NCI-H82 treated with DMSO at 0.1 percent for 48 hours (cell line): ENCODE measurements at regions not wholly inside any gene's neighbourhood (a gene's known extent, or its start where the extent isn't known, plus 50 kb on each side); places are given as distances from the start of the nearest gene placed in this dataset.
A peak's percentile ranks its signal among the peaks of the same experiment; 100 is the strongest.

ENCODE experiments used
- DNase-seq: peaks from one replicate; lab custom pipeline; 2025; ENCODE audit not compliant: unreplicated experiment; lab: John Stamatoyannopoulos, UW

- DNase-seq, result no peak
Observed at GRCh38 chr18:38010971-38011857, 445.6 kb upstream of the CELF4 start.

GRCh38 chr18:38010037-38010436 is 444.4 kb upstream of the CELF4 start:
- no peak for DNase-seq

- no peak for DNase-seq
Observed at GRCh38 chr18:38009320-38009719, 443.7 kb upstream of the CELF4 start.

GRCh38 chr18:38007676-38008330 is 442.2 kb upstream of the CELF4 start:
- DNase-seq, result no peak

GRCh38 chr18:38007026-38007425 is 441.4 kb upstream of the CELF4 start:
- DNase-seq, result no peak

DNA sequence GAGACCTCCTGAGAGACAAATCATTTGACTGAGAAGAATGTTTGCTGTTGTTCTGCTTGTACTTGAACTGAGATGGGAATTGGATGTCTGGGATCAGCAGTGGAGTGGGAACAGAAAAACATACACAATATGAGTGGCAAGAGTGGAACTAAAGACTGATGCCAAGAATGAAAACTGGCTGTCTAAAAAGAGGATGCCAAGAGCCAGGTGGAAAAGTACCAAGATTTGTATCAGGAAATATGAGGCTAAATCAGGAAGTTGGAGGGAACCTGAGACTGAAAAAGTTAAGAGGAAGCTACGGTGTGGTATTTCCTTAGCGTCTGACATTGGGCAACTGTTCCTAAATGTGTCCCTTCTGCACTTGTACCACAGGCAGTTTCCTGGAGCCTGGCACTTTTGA is 440.9 kb upstream of the CELF4 start:
- no peak for DNase-seq

- DNase-seq, result no peak
Observed at GRCh38 chr18:37997695-37998094, 432.1 kb upstream of the CELF4 start.

DNA sequence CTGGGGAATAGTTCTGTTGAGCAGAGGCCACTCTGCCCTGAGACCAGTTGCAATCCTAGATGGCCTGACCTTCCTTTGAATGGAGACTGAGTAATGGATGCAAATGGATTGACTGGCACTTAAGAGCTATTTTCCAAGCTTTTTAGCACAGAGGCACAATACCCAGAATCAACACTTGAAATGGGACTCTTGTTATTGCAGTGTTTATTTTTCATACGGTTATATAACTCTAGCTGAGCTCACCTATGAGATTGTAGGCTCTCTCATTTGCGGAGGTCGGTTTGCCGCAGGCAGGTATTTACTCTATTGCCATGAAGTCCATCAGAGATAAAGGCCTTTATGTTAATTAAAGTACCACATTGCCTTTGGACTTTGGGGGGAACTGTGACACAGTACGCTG is 422.3 kb upstream of the CELF4 start:
- DNase-seq, result no peak

- DNase-seq, result no peak
Observed at GRCh38 chr18:37986665-37987064, 421.1 kb upstream of the CELF4 start.

- no peak for DNase-seq
Observed at GRCh38 chr18:37985126-37985525, 419.5 kb upstream of the CELF4 start.

GRCh38 chr18:37980556-37980955 is 415.0 kb upstream of the CELF4 start:
- no peak for DNase-seq

DNA sequence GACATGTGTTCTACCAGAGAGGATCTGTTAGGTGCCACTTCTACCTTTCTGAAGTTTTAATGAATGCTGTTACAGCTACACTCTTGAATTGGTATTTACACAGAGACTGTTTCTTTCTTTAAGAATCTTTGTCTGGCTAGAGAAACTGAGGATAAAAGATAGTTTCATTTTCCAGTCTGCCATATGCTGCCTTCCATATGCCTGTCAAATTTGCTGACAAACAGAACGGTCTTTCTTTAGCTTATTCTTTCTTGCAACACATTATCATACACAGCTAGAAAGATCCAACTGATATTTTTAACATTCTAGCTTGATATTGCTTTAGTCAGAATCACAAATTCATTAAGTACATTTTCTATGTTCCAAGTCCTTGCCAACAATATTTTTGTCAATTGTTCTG is 409.8 kb upstream of the CELF4 start:
- DNase-seq, result no peak

- no peak for DNase-seq
Observed at GRCh38 chr18:37967261-37967660, 401.7 kb upstream of the CELF4 start.

DNA sequence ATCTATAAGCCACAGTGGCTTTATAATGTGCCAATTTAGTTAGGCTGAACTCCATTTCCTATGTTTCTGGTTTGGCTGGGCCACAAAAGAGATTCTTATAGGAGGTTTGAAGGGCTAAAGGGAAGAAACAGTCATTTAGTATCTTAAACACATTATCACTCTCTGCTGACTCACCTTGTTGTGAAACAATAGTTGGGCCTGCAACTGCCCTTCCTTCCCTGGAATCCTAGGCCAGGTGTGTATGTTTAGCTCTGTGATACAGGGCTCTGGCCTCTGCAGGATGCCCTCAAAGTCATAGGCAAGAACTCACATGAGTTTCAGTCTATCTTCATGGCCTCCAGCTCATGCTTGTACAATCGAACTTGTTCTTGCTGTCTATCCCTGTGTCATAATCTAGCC is 400.0 kb upstream of the CELF4 start:
- no peak for DNase-seq

DNA sequence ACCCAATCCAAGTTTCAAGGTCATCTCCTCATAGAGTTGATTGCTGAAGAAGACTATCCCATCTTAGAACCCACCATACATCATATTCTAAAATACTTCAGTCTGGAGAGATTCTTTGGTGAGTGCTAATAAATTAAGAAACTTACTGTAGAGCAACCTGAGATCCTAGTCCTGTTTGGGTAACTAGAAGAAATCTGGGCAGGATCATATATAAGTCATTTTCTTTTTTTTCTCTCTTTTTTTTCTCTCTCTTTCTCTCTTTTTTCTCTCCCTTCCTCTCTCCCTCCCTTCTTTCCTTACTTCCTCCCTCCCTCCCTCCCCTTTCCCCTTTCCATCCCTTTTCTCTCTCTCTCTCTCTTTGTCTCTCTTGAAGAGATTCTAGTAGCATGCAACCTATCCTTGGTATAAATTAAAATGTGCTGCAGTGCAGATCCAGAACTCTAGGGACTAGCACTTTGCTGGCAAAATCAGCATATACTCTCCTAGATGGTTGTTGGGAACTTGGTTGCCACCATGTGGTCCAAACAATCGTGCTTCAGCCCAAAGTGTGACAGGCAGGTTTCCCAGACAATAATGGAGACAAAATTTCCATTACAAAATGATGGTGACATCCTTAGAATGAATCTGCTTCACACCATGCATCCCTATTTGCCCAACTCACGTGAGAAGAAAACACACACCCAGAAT is 399.4 kb upstream of the CELF4 start:
- no peak for DNase-seq

DNA sequence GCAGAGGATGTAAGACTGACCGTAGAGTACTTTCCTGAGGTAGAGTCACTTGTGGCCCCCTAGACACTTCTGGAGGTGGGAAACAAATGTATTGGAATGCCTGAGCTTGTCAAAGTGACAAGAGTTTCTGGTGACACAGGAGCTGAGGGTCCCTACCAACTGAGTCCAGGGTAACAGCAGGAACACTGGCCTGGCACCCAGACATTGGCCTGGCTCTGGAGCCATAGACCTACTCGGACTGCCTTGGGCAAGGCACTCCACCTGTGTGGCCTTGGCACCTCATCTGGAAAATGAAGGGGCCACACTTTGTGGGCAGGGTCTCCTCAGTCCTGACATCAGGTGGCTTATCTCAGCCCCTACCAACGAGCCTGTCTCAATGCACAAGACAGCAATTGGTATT is 398.2 kb upstream of the CELF4 start:
- DNase-seq, result no peak

- DNase-seq, result peak; percentile 75
Observed at GRCh38 chr18:37962316-37962966, 396.8 kb upstream of the CELF4 start.

DNA sequence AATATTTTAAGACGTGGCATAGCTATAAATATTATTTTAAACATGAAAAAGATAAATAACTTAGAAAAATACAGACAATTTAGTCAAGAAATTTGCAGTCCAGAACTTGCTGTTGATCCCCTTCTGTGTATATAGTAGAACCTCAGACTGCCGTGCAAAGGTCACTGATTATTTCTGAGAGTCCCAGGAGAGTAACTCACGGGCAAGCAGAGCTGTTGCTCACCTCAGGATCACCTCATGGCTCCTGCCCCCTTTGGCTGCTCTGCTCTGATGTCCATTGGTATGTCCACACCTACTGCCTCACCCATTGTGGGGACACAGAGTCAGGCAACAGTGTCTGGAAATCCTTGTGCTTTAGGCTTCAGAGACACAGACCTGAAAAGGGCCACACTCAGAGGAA is 392.9 kb upstream of the CELF4 start:
- no peak for DNase-seq

- DNase-seq, result no peak
Observed at GRCh38 chr18:37956902-37957301, 391.3 kb upstream of the CELF4 start.

- no peak for DNase-seq
Observed at GRCh38 chr18:37956020-37956419, 390.4 kb upstream of the CELF4 start.

GRCh38 chr18:37955201-37955600 is 389.6 kb upstream of the CELF4 start:
- DNase-seq, result no peak
